ENCODE measurements at regions not wholly inside any gene's neighbourhood (a gene's known extent, or its start where the extent isn't known, plus 50 kb on each side); places are given as distances from the start of the nearest gene placed in this dataset.

- TF ChIP-seq MEF2A (IDR thresholded peaks at IDR 0.05; ENCODE audit: control insufficient read depth, low read depth, low read length) (no peak), SAFB (IDR thresholded peaks at IDR 0.05; ENCODE audit: borderline replicate concordance, low read depth, low read length) (no peak), RFX7 (CRISPR knock-in tag; IDR thresholded peaks at IDR 0.05) (no peak)
These were observed 137.2 kb upstream of the ETS2 start (continued) for GRCh38 chr21:38668541-38668940.

DNA sequence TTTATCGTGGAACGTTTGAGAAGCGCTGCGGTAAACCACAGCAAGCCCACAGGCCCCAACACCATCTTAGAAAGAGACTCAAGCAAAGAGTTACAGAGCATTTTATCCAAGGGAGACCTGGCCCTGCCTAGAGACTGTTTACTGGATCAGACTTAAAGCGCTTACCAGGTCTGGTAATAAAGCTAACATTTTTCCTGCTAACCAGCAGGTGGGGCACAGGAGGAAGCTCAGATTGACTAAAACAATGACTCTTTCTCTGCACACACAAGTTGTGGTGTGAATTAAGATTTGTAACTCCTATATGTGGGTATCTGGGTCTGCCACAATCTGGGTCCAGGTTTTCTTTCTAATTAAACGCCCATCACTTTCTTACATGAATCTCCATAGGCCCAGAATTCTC, 136.5 kb upstream of the ETS2 start:
- H3K4me3 ChIP-seq = no peak overlapping the region
- no TSS peak for BruUV-seq (replicated peaks)
- ATAC-seq (peak; percentile 86), DNase-seq (ENCODE audit: extremely low read depth in 1 of 4, low spot score in 3 of 4) (peak; percentile 22 to 27 (median 24)), FAIRE-seq (peak; percentile 88)
- H3K27ac ChIP-seq (ENCODE audit: extremely low read depth, low read depth, low read length) = no peak overlapping the region
- peaks cover 14 to 37% of the 10 kb centered on the region in 2 experiments for H3K27me3 ChIP-seq (ENCODE audit: control insufficient read depth in 2 of 2, insufficient read depth in 2 of 2, low read length in 2 of 2)
- H3K36me3 ChIP-seq (ENCODE audit: control insufficient read depth, insufficient read depth, low read length) = no peaks in the 10 kb centered on the region
- no peaks in the 10 kb centered on the region for H3K9me1 ChIP-seq (ENCODE audit: control insufficient read depth, insufficient read depth, low read length)
- in situ Hi-C loops (cut with MboI) = no loop called here
- H2AFZ ChIP-seq (ENCODE audit: low read depth, low read length) = no peak overlapping the region
- no peaks in the 10 kb centered on the region for H3K79me2 ChIP-seq (ENCODE audit: control insufficient read depth, insufficient read depth, low read length)
- POLR2A ChIA-PET = interaction anchor here (0.6 kb wide), 1 partner anchor 101 kb away, joined by 3 read pairs; no protein-coding TSS in a partner anchor
- no peaks in the 10 kb centered on the region for H3K9me3 ChIP-seq (replicated peaks; ENCODE audit: control insufficient read depth, insufficient read depth, low read depth, low read length)
- H4K20me1 ChIP-seq (replicated peaks; ENCODE audit: control insufficient read depth, insufficient read depth, low read length) = 0 out of 2 replicates have a peak, but pooled peaks cover 4% of the 10 kb centered on the region
- no peaks in the 10 kb centered on the region for H3K4me1 ChIP-seq (replicated peaks in 1 of 2; ENCODE audit: control insufficient read depth in 2 of 2, insufficient read depth in 2 of 2, low read length in 2 of 2)
- no peak overlapping the region for H3K4me2 ChIP-seq (ENCODE audit: insufficient read depth, low read length)
- no peak overlapping the region for H3K9ac ChIP-seq (ENCODE audit: insufficient read depth in 1 of 2, low read depth in 2 of 2, low read length in 2 of 2)
- intact Hi-C loops (cut with micrococcal nuclease) = loop anchor here (5.0 kb wide), 1 partner anchor 468 kb away; no protein-coding TSS in a partner anchor
- CTCF ChIA-PET (ENCODE audit: low intra/inter-chr PET ratio) = interaction anchor here (0.8 kb wide), 1 partner anchor 469 kb away, joined by 4 read pairs; no protein-coding TSS in a partner anchor
- WGBS (ENCODE audit: insufficient coverage, low coverage, missing lambda C conversion rate) = 0% methylated on average over 6 of the region's 6 CpGs
- TF ChIP-seq, protein P1, sequence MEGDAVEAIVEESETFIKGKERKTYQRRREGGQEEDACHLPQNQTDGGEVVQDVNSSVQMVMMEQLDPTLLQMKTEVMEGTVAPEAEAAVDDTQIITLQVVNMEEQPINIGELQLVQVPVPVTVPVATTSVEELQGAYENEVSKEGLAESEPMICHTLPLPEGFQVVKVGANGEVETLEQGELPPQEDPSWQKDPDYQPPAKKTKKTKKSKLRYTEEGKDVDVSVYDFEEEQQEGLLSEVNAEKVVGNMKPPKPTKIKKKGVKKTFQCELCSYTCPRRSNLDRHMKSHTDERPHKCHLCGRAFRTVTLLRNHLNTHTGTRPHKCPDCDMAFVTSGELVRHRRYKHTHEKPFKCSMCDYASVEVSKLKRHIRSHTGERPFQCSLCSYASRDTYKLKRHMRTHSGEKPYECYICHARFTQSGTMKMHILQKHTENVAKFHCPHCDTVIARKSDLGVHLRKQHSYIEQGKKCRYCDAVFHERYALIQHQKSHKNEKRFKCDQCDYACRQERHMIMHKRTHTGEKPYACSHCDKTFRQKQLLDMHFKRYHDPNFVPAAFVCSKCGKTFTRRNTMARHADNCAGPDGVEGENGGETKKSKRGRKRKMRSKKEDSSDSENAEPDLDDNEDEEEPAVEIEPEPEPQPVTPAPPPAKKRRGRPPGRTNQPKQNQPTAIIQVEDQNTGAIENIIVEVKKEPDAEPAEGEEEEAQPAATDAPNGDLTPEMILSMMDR (IDR thresholded peaks at IDR 0.05 in 2 of 3, conservative IDR thresholded peaks at IDR 0.05 in 1 of 3; ENCODE audit: insufficient read depth in 2 of 3, low read depth in 1 of 3, low read length in 3 of 3) = peak; percentile 40 to 60 (median 59)
- TF ChIP-seq COPS2 (conservative IDR thresholded peaks at IDR 0.05) (no peak), GATA2 (CRISPR knock-in tag; IDR thresholded peaks at IDR 0.05) (no peak), TAF1 (IDR thresholded peaks at IDR 0.05; ENCODE audit: control insufficient read depth, extremely low read depth, insufficient read depth, low read length, severe bottlenecking) (no peak), HNRNPL (IDR thresholded peaks at IDR 0.05; ENCODE audit: low read depth, low read length) (no peak), SMC3 (conservative IDR thresholded peaks at IDR 0.05; ENCODE audit: insufficient read depth, low read depth, low read length) (peak; percentile 32; the same call in 1 of the 2 replicates), MTA3 (IDR thresholded peaks at IDR 0.05; ENCODE audit: borderline replicate concordance) (no peak), NCOA1 (IDR thresholded peaks at IDR 0.05; ENCODE audit: low read depth) (no peak), HNRNPK (IDR thresholded peaks at IDR 0.05; ENCODE audit: low read depth, low read length, poor library complexity, severe bottlenecking) (no peak), FOSL1 (tag; conservative IDR thresholded peaks at IDR 0.05) (no peak), NR2C1 (IDR thresholded peaks at IDR 0.05) (no peak), NR2C1 (tag; IDR thresholded peaks at IDR 0.05) (no peak), ZNF395 (CRISPR knock-in tag; IDR thresholded peaks at IDR 0.05) (no peak), CBX5 (IDR thresholded peaks at IDR 0.05; ENCODE audit: borderline replicate concordance, low read depth) (no peak), HMBOX1 (IDR thresholded peaks at IDR 0.05) (0 out of 2 replicates have a peak, but pooled peaks have one; percentile 40)
